K562 (cell line): ENCODE measurements at regions not wholly inside any gene's neighbourhood (a gene's known extent, or its start where the extent isn't known, plus 50 kb on each side); places are given as distances from the start of the nearest gene placed in this dataset.

ENCODE experiments used
- ATAC-seq: fragments of 200-7000 bp; cut with Tn5 transposase; 3 replicates; pipeline ENCODE4 v1.9.1; 2020; ENCODE audit warnings: moderate library complexity
- BruUV-seq: library from RNA; stranded (reverse); fragments of 400-500 nt; replicated peaks from 2 replicates; lab custom pipeline; 2021; lab: Mats Ljungman, UMichigan
- CTCF ChIA-PET: fragments of 300-600 bp; formaldehyde crosslinking; extraction: SDS; loops from one replicate; lab custom pipeline; 2021; ENCODE audit warnings: low intra/inter-chr PET ratio; lab: Yijun Ruan, JAX
- POLR2A ChIA-PET: fragments of 300-600, 350-650 bp; sonication (Branson Sonifier 250); formaldehyde crosslinking; extraction: SDS; loops from one replicate; lab custom pipeline; 2021; ENCODE audit warnings: antibody characterized with exemption, inconsistent platforms; lab: Yijun Ruan, JAX
- DNase-seq, 4 experiments: peaks; one replicate each; pipeline versions ENCODE4 v3.0.0 to v3.0.0-alpha.2; 2011 to 2018; ENCODE audit warnings: low spot score in 3 of 4, mixed read lengths in 3 of 4; ENCODE audit errors: extremely low read depth in 1 of 4
- FAIRE-seq: peaks from 2 replicates; lab custom pipeline; 2011; peaks lifted over from hg19 to GRCh38; lab: Jason Lieb, UNC
- H2AFZ ChIP-seq: 2 replicates; pipeline ENCODE4 v1.6.0; 2011; ENCODE audit warnings: low read depth, low read length, control low read depth, inconsistent platforms
- H3K27ac ChIP-seq: fragments of 200-600 bp; 3 replicates; pipeline ENCODE4 v1.8.0; 2011; ENCODE audit warnings: low read depth, mild to moderate bottlenecking, control low read depth, inconsistent platforms, low read length, moderate library complexity, mixed read lengths; ENCODE audit errors: extremely low read depth
- H3K27me3 ChIP-seq, 2 experiments: fragments of 300-600 bp in 1 of 2; 2 replicates in 1 of 2; 3 replicates in 1 of 2; pipeline versions ENCODE4 v1.6.0 to v1.8.0; 2011; ENCODE audit warnings: inconsistent platforms in 2 of 2, low read length in 2 of 2, mild to moderate bottlenecking in 1 of 2, mixed read lengths in 1 of 2, moderate library complexity in 1 of 2; ENCODE audit not compliant: control insufficient read depth in 2 of 2, insufficient read depth in 2 of 2
- H3K36me3 ChIP-seq: fragments of 300-600 bp; 3 replicates; pipeline ENCODE4 v1.8.0; 2011; ENCODE audit warnings: mild to moderate bottlenecking, low read length, inconsistent platforms; ENCODE audit not compliant: control insufficient read depth, insufficient read depth
- H3K4me1 ChIP-seq, 2 experiments: fragments of 200-600 bp in 1 of 2; replicated peaks in 1 of 2; 2 replicates in 1 of 2; 3 replicates in 1 of 2; pipeline versions ENCODE4 v1.5.1 to v1.8.0; 2011; ENCODE audit warnings: inconsistent platforms in 2 of 2, low read length in 2 of 2, mild to moderate bottlenecking in 1 of 2, mixed read lengths in 1 of 2, moderate library complexity in 1 of 2; ENCODE audit not compliant: control insufficient read depth in 2 of 2, insufficient read depth in 2 of 2
- H3K4me2 ChIP-seq: 2 replicates; pipeline ENCODE4 v1.6.1; 2011; ENCODE audit warnings: low read length, control low read depth, inconsistent platforms, mixed read lengths; ENCODE audit not compliant: insufficient read depth
- H3K4me3 ChIP-seq: fragments of 200-600 bp; sonication (generic), shearing (Covaris generic); 2 replicates; pipeline ENCODE4 v1.5.1; 2016; ENCODE audit warnings: control low read depth, inconsistent platforms
- H3K79me2 ChIP-seq: fragments of 200-600 bp; 3 replicates; pipeline ENCODE4 v1.8.0; 2011; ENCODE audit warnings: low read length, inconsistent platforms; ENCODE audit not compliant: control insufficient read depth, insufficient read depth
- H3K9ac ChIP-seq, 2 experiments: 2 replicates each; pipeline versions ENCODE4 v1.6.0 to v1.6.1; 2011; ENCODE audit warnings: low read depth in 2 of 2, low read length in 2 of 2, control low read depth in 1 of 2, inconsistent platforms in 1 of 2, mild to moderate bottlenecking in 1 of 2, mixed read lengths in 1 of 2; ENCODE audit not compliant: insufficient read depth in 1 of 2
- H3K9me1 ChIP-seq: one replicate; pipeline ENCODE4 v1.6.0; 2011; ENCODE audit warnings: inconsistent platforms, mild to moderate bottlenecking, low read length, moderate library complexity; ENCODE audit not compliant: control insufficient read depth, insufficient read depth
- H3K9me3 ChIP-seq: replicated peaks from 2 replicates; pipeline ENCODE4 v1.5.1; 2011; ENCODE audit warnings: low read depth, low read length, inconsistent platforms; ENCODE audit not compliant: control insufficient read depth, insufficient read depth
- H4K20me1 ChIP-seq: replicated peaks from 2 replicates; pipeline ENCODE4 v1.6.1; 2011; ENCODE audit warnings: low read length, inconsistent platforms, mixed read lengths; ENCODE audit not compliant: control insufficient read depth, insufficient read depth
- NUFIP1 ChIP-seq: fragments of 450-650 bp; IDR thresholded peaks from 2 replicates; pipeline ENCODE4 v1.6.1; 2018; ENCODE audit not compliant: partially characterized antibody
- ZNF263 ChIP-seq: sonication (generic); formaldehyde crosslinking; IDR thresholded peaks from 2 replicates; pipeline ENCODE4 v1.8.0; 2022; ENCODE audit warnings: mild to moderate bottlenecking, missing genetic modification reagents, borderline replicate concordance
- ZNF347 ChIP-seq: fragments of 450-650 bp; formaldehyde crosslinking; IDR thresholded peaks from 2 replicates; pipeline ENCODE4 v1.4.0; 2020; ENCODE audit warnings: low read depth, mild to moderate bottlenecking, moderate library complexity
- ZNF354B ChIP-seq: fragments of 250-450 bp; sonication (Bioruptor Pico); IDR thresholded peaks from 2 replicates; pipeline ENCODE4 v1.4.0; 2020
- WGBS: fragments of 100-300 bp; shearing (Covaris generic); methylation state at CpG from one replicate; pipeline ENCODE4 v1.1.6; 2016; ENCODE audit warnings: low coverage, mixed read lengths; ENCODE audit not compliant: insufficient coverage; ENCODE audit errors: missing lambda C conversion rate; 5-methylcytosine and 5-hydroxymethylcytosine counted together
- in situ Hi-C: fragments of 300-500 bp; cut with MboI; formaldehyde crosslinking; loops from 4 replicates; pipeline ENCODE4 v1.15.0; 2018; ENCODE audit warnings: inconsistent platforms, mixed read lengths
- intact Hi-C: fragments of 100-400 bp; cut with micrococcal nuclease; formaldehyde crosslinking; loops from 2 replicates; pipeline ENCODE4 v1.14.2; 2022
- TF ChIP-seq, protein P1 (sequence below): sonication (generic); formaldehyde crosslinking; IDR thresholded peaks from 2 replicates; pipeline ENCODE4 v1.4.0; 2020; ENCODE audit warnings: mild to moderate bottlenecking, missing genetic modification reagents

DNA sequence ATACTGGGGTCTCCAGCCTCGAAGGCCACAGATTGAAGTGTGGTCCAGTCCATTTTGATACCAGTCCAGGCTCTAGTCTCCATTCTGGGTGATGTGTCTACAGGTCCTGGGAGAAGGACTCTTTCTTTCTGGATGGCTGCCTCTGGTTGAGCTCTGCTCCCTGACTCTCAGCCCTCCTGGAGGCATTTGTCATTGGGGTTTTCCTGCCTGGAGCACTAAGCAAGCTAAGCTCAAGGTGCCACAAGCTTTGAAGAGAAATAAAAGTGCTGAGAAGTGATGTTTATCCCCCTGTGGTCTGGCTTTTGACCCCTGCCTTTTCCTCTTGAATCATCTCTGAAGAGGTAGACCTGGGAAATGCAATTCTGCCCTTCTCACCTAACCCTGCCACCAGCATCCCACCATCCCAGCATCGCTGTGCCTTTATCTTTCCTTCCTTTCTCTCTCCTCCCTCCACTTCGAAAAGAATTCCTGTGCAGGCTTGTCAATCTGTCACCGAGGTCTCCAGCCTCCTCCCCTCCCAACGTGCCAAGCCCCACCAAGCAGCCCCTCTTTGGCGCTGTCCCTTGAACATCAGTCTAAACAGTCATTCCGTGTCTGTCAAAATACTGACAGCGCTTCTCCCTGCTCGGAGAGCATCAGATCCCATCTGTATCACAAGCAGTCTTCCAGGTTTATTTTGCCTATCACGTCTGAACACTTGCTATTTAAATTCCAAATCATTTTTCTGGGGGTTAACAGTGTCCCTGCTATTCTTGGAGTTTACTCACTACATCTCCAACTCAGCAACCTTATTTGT lies 334.6 kb upstream of the SLC14A2 start:
- FAIRE-seq = no peak
- in situ Hi-C loops = no loop called here

More for the DNA sequence above, 334.6 kb upstream of the SLC14A2 start:
- no peak overlapping the region for H2AFZ ChIP-seq
- H3K9me3 ChIP-seq = no peaks in the 10 kb centered on the region
- no peak overlapping the region for H3K9ac ChIP-seq
- no peak overlapping the region for H3K4me3 ChIP-seq
- no peaks in the 10 kb centered on the region for H3K79me2 ChIP-seq
- 0% methylated on average over 8 of the region's 10 CpGs for WGBS
- POLR2A ChIA-PET = no interaction called here
- DNase-seq (no peak), ATAC-seq (no peak)
- intact Hi-C loops = no loop called here
- no peaks in the 10 kb centered on the region for H3K27me3 ChIP-seq
- H3K9me1 ChIP-seq = no peaks in the 10 kb centered on the region
- CTCF ChIA-PET = no interaction called here
- H3K36me3 ChIP-seq = no peaks in the 10 kb centered on the region
- no peaks in the 10 kb centered on the region for H3K4me1 ChIP-seq
- no TSS peak for BruUV-seq
- H3K27ac ChIP-seq = no peak overlapping the region
- no peaks in the 10 kb centered on the region for H4K20me1 ChIP-seq
- TF ChIP-seq, protein P1, sequence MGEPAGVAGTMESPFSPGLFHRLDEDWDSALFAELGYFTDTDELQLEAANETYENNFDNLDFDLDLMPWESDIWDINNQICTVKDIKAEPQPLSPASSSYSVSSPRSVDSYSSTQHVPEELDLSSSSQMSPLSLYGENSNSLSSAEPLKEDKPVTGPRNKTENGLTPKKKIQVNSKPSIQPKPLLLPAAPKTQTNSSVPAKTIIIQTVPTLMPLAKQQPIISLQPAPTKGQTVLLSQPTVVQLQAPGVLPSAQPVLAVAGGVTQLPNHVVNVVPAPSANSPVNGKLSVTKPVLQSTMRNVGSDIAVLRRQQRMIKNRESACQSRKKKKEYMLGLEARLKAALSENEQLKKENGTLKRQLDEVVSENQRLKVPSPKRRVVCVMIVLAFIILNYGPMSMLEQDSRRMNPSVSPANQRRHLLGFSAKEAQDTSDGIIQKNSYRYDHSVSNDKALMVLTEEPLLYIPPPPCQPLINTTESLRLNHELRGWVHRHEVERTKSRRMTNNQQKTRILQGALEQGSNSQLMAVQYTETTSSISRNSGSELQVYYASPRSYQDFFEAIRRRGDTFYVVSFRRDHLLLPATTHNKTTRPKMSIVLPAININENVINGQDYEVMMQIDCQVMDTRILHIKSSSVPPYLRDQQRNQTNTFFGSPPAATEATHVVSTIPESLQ (CRISPR knock-in tag) = no peak
- no peak for TF ChIP-seq ZNF347 (CRISPR knock-in tag)
- no peak for TF ChIP-seq ZNF354B (CRISPR knock-in tag)
- TF ChIP-seq NUFIP1 = no peak
- TF ChIP-seq ZNF263 (CRISPR knock-in tag) = no peak
- TF ChIP-seq, all 486 proteins: peak for 0
- no peak overlapping the region for H3K4me2 ChIP-seq
